ENCODE measurements at regions not wholly inside any gene's neighbourhood (a gene's known extent, or its start where the extent isn't known, plus 50 kb on each side); places are given as distances from the start of the nearest gene placed in this dataset.

- TF ChIP-seq CTCF (IDR thresholded peaks at IDR 0.05; ENCODE audit: insufficient read depth, low read depth, low read length, missing control alignments): no peak
- H3K4me3 ChIP-seq (ENCODE audit: low read length): no peak overlapping the region
- no peak for DNase-seq (ENCODE audit: low read depth)
These were observed 1198.9 kb upstream of the PCDH7 start for GRCh38 chr4:29521281-29521680.

- DNase-seq (ENCODE audit: low read depth): no peak
- H3K4me3 ChIP-seq (ENCODE audit: low read length): no peak overlapping the region
- no peak for TF ChIP-seq CTCF (IDR thresholded peaks at IDR 0.05; ENCODE audit: insufficient read depth, low read depth, low read length, missing control alignments)
These were observed 1183.4 kb upstream of the PCDH7 start for GRCh38 chr4:29536745-29537144.

- no peak for TF ChIP-seq CTCF (IDR thresholded peaks at IDR 0.05; ENCODE audit: insufficient read depth, low read depth, low read length, missing control alignments)
- H3K4me3 ChIP-seq (ENCODE audit: low read length): no peak overlapping the region
- DNase-seq (ENCODE audit: low read depth): no peak
These were observed 1181.1 kb upstream of the PCDH7 start for GRCh38 chr4:29538889-29539646.

- H3K4me3 ChIP-seq (ENCODE audit: low read length): no peak overlapping the region
- TF ChIP-seq CTCF (IDR thresholded peaks at IDR 0.05; ENCODE audit: insufficient read depth, low read depth, low read length, missing control alignments): no peak
- no peak for DNase-seq (ENCODE audit: low read depth)
These were observed 1179.6 kb upstream of the PCDH7 start for GRCh38 chr4:29540439-29541102.

GRCh38 chr4:29541757-29542156 lies 1178.4 kb upstream of the PCDH7 start:
- no peak for TF ChIP-seq CTCF (IDR thresholded peaks at IDR 0.05; ENCODE audit: insufficient read depth, low read depth, low read length, missing control alignments)
- H3K4me3 ChIP-seq (ENCODE audit: low read length): no peak overlapping the region
- DNase-seq (ENCODE audit: low read depth): no peak

- no peak for TF ChIP-seq CTCF (IDR thresholded peaks at IDR 0.05; ENCODE audit: insufficient read depth, low read depth, low read length, missing control alignments)
- no peak for DNase-seq (ENCODE audit: low read depth)
- H3K4me3 ChIP-seq (ENCODE audit: low read length): no peak overlapping the region
These were observed 1170.8 kb upstream of the PCDH7 start for GRCh38 chr4:29549342-29549741.

Data from epithelial cell of esophagus (primary cell).